SU-DHL-6 (cell line): ENCODE measurements at regions not wholly inside any gene's neighbourhood (a gene's known extent, or its start where the extent isn't known, plus 50 kb on each side); places are given as distances from the start of the nearest gene placed in this dataset.

Source experiments
- EZH2phosphoT487 ChIP-seq: fragments of 200-600 bp; sonication (generic), shearing (Covaris generic); conservative IDR thresholded peaks from 2 replicates; pipeline ENCODE4 v1.6.1; 2018; ENCODE audit warnings: mild to moderate bottlenecking, antibody characterized with exemption, low read length, moderate library complexity, mixed read lengths
- TF ChIP-seq, protein P1 (sequence below): fragments of 200-600 bp; sonication (generic); IDR thresholded peaks from one replicate; pipeline ENCODE4 v1.5.1; 2017; ENCODE audit warnings: antibody characterized with exemption, mild to moderate bottlenecking, low read length, moderate library complexity; ENCODE audit not compliant: insufficient read depth, poor library complexity, severe bottlenecking

DNA sequence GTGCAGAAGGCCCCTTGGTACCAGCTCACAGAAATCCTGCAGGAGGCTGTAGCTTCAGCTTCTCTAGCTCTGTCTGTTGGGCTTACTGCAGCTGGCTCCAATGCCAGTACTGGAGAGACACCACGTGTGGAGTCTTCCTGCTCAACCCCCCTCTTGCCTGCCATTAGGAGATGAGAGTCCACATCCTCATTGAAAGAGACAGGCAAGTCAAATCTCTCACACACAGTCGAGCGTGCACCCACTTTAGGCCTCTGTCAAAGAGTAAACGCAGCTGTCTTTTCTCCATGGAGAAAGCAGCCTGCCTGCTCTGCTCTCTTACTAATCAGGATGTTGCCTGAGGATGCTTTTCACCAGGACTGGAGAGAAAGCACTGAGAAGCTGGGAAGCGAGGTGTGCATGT is 523.0 kb upstream of the NBEA start:
- TF ChIP-seq, protein P1, sequence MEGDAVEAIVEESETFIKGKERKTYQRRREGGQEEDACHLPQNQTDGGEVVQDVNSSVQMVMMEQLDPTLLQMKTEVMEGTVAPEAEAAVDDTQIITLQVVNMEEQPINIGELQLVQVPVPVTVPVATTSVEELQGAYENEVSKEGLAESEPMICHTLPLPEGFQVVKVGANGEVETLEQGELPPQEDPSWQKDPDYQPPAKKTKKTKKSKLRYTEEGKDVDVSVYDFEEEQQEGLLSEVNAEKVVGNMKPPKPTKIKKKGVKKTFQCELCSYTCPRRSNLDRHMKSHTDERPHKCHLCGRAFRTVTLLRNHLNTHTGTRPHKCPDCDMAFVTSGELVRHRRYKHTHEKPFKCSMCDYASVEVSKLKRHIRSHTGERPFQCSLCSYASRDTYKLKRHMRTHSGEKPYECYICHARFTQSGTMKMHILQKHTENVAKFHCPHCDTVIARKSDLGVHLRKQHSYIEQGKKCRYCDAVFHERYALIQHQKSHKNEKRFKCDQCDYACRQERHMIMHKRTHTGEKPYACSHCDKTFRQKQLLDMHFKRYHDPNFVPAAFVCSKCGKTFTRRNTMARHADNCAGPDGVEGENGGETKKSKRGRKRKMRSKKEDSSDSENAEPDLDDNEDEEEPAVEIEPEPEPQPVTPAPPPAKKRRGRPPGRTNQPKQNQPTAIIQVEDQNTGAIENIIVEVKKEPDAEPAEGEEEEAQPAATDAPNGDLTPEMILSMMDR: no peak
- TF ChIP-seq EZH2phosphoT487: no peak
